Liver (tissue), 8 donors: ENCODE measurements at regions not wholly inside any gene's neighbourhood (a gene's known extent, or its start where the extent isn't known, plus 50 kb on each side); places are given as distances from the start of the nearest gene placed in this dataset.

Source experiments
- DNase-seq: peaks from one replicate; pipeline ENCODE4 v3.0.0-alpha.2; 2017; ENCODE audit warnings: low spot score
- H3K27ac ChIP-seq, 2 donors: one replicate each; pipeline ENCODE4 v1.7.0; 2013; ENCODE audit warnings: inconsistent platforms in 2 of 2, low read length in 2 of 2, control low read depth in 1 of 2, low read depth in 1 of 2, mild to moderate bottlenecking in 1 of 2
- H3K27me3 ChIP-seq, 4 donors: one replicate each; pipeline versions ENCODE4 v1.6.1 to v1.7.0; 2013; ENCODE audit warnings: low read length in 3 of 4, inconsistent platforms in 1 of 4, mild to moderate bottlenecking in 1 of 4, moderate library complexity in 1 of 4; ENCODE audit not compliant: control insufficient read depth in 4 of 4, insufficient read depth in 4 of 4
- H3K36me3 ChIP-seq, 4 donors: one replicate each; pipeline versions ENCODE4 v1.6.1 to v1.7.0; 2013; ENCODE audit warnings: low read length in 3 of 4, mild to moderate bottlenecking in 3 of 4, low read depth in 1 of 4, moderate library complexity in 1 of 4; ENCODE audit not compliant: control insufficient read depth in 4 of 4, insufficient read depth in 3 of 4
- H3K4me1 ChIP-seq, 4 donors: one replicate each; pipeline versions ENCODE4 v1.6.1 to v1.7.0; 2013; ENCODE audit warnings: low read length in 3 of 4, mild to moderate bottlenecking in 3 of 4, moderate library complexity in 1 of 4; ENCODE audit not compliant: control insufficient read depth in 4 of 4, insufficient read depth in 4 of 4
- H3K4me3 ChIP-seq, 3 donors: one replicate each; pipeline versions ENCODE4 v1.6.1 to v1.7.0; 2013; ENCODE audit warnings: low read length in 3 of 3, control low read depth in 1 of 3, low read depth in 1 of 3, mild to moderate bottlenecking in 1 of 3
- H3K9ac ChIP-seq, 2 donors: one replicate each; pipeline ENCODE4 v1.7.0; 2013; ENCODE audit warnings: low read length in 2 of 2, mild to moderate bottlenecking in 2 of 2, moderate library complexity in 2 of 2, control low read depth in 1 of 2, low read depth in 1 of 2
- H3K9me3 ChIP-seq, 4 donors: one replicate each; pipeline versions ENCODE4 v1.6.1 to v1.7.0; 2013; ENCODE audit warnings: low read length in 3 of 4; ENCODE audit not compliant: control insufficient read depth in 4 of 4
- CTCF ChIP-seq: fragments of 150-350 bp; IDR thresholded peaks from 2 replicates; pipeline ENCODE4 v1.5.1; 2017; ENCODE audit warnings: improper control_type of control experiment, low read depth, low read length; ENCODE audit not compliant: missing input control
- EGR1 ChIP-seq, 2 donors: IDR thresholded peaks; 2 replicates each; pipeline ENCODE4 v1.6.1; 2016 to 2018; ENCODE audit warnings: antibody characterized with exemption in 2 of 2, low read depth in 2 of 2
- FOXA1 ChIP-seq: IDR thresholded peaks from 2 replicates; pipeline ENCODE4 v1.6.1; 2016; ENCODE audit warnings: antibody characterized with exemption
- FOXA2 ChIP-seq: IDR thresholded peaks from 2 replicates; pipeline ENCODE4 v1.6.1; 2016; ENCODE audit warnings: antibody characterized with exemption
- GABPA ChIP-seq, 2 donors: IDR thresholded peaks in 1 of 2; conservative IDR thresholded peaks in 1 of 2; 2 replicates each; pipeline ENCODE4 v1.6.1; 2016; ENCODE audit warnings: antibody characterized with exemption in 2 of 2, mild to moderate bottlenecking in 1 of 2, moderate library complexity in 1 of 2
- HNF4A ChIP-seq, 2 donors: conservative IDR thresholded peaks; 2 replicates each; pipeline ENCODE4 v1.6.1; 2016; ENCODE audit warnings: antibody characterized with exemption in 2 of 2, mild to moderate bottlenecking in 2 of 2
- HNF4G ChIP-seq: IDR thresholded peaks from 2 replicates; pipeline ENCODE4 v1.6.1; 2016; ENCODE audit warnings: antibody characterized with exemption
- JUND ChIP-seq, 2 donors: IDR thresholded peaks; 2 replicates each; pipeline ENCODE4 v1.6.1; 2016; ENCODE audit warnings: antibody characterized with exemption in 2 of 2
- MAX ChIP-seq: IDR thresholded peaks from 2 replicates; pipeline ENCODE4 v1.6.1; 2016; ENCODE audit warnings: antibody characterized with exemption
- NR2F2 ChIP-seq: IDR thresholded peaks from 2 replicates; pipeline ENCODE4 v1.6.1; 2016; ENCODE audit warnings: antibody characterized with exemption
- RAD21 ChIP-seq, 2 donors: IDR thresholded peaks; 2 replicates each; pipeline ENCODE4 v1.6.1; 2016; ENCODE audit warnings: antibody characterized with exemption in 2 of 2, mild to moderate bottlenecking in 2 of 2
- SP1 ChIP-seq: IDR thresholded peaks from 2 replicates; pipeline ENCODE4 v1.6.1; 2018; ENCODE audit warnings: antibody characterized with exemption, mild to moderate bottlenecking
- TAF1 ChIP-seq: conservative IDR thresholded peaks from 2 replicates; pipeline ENCODE4 v1.6.1; 2016; ENCODE audit warnings: antibody characterized with exemption, mild to moderate bottlenecking
- YY1 ChIP-seq: IDR thresholded peaks from 2 replicates; pipeline ENCODE4 v1.6.1; 2016; ENCODE audit warnings: antibody characterized with exemption, mild to moderate bottlenecking
- ZBTB33 ChIP-seq: IDR thresholded peaks from 2 replicates; pipeline ENCODE4 v1.6.1; 2016; ENCODE audit warnings: antibody characterized with exemption
- WGBS: extraction: QIAGEN DNeasy Blood & Tissue Kit; methylation state at CpG from one replicate; pipeline ENCODE4 v1.1.7; 2013; 5-methylcytosine and 5-hydroxymethylcytosine counted together
- donor health status: healthy.
- donor health status: healthy.
- donor health status: healthy.
- donor health status: healthy.
- donor health status: healthy.

- TF ChIP-seq MAX, result no peak
- no peak for TF ChIP-seq HNF4G
- TF ChIP-seq EGR1 (IDR thresholded peaks at IDR 0.05; ENCODE audit: low read depth in 2 of 2), result no peak
- TF ChIP-seq HNF4A (conservative IDR thresholded peaks at IDR 0.05), result no peak
- TF ChIP-seq TAF1, result no peak
- no peak for TF ChIP-seq JUND (IDR thresholded peaks at IDR 0.05)
These were observed 364.9 kb upstream of the RSPO3 start (continued) for GRCh38 chr6:126753606-126754005.

GRCh38 chr6:126761854-126762253, 356.6 kb upstream of the RSPO3 start:
- Histone ChIP-seq H3K27ac (no peak overlapping the region), H3K9ac (no peak overlapping the region), H3K36me3 (no peaks in the 10 kb centered on the region), H3K27me3 (no peaks in the 10 kb centered on the region), H3K4me1 (no peaks in the 10 kb centered on the region), H3K4me3 (no peak overlapping the region), H3K9me3 (no peaks in the 10 kb centered on the region)
- 74% methylated on average over 3 of the region's 3 CpGs for WGBS
- TF ChIP-seq NR2F2, result peak; percentile 22
- no peak for TF ChIP-seq MAX
- DNase-seq, result no peak

GRCh38 chr6:126764104-126764503, 354.4 kb upstream of the RSPO3 start:
- H3K36me3 ChIP-seq, result no peaks in the 10 kb centered on the region
- 83% methylated on average over 4 of the region's 4 CpGs for WGBS
- no peaks in the 10 kb centered on the region for H3K9me3 ChIP-seq
- H3K9ac ChIP-seq, result no peak overlapping the region
- TF ChIP-seq JUND (IDR thresholded peaks at IDR 0.05), result no peak
- TF ChIP-seq ZBTB33, result no peak
- no peak for TF ChIP-seq GABPA (IDR thresholded peaks at IDR 0.05 in 1 of 2, conservative IDR thresholded peaks at IDR 0.05 in 1 of 2)
- TF ChIP-seq NR2F2, result no peak
- no peak for TF ChIP-seq FOXA1
- H3K27me3 ChIP-seq, result peaks cover 0 to 2% (median 0%) of the 10 kb centered on the region in 4 donors
- H3K27ac ChIP-seq, result no peak overlapping the region
- no peak overlapping the region for H3K4me3 ChIP-seq
- H3K4me1 ChIP-seq, result no peaks in the 10 kb centered on the region
- no peak for DNase-seq

GRCh38 chr6:126764671-126765070, 353.8 kb upstream of the RSPO3 start:
- no peak overlapping the region for H3K27ac ChIP-seq
- TF ChIP-seq JUND (IDR thresholded peaks at IDR 0.05) (no peak), HNF4G (no peak), FOXA2 (no peak), FOXA1 (no peak), EGR1 (IDR thresholded peaks at IDR 0.05; ENCODE audit: low read depth in 2 of 2) (no peak), RAD21 (IDR thresholded peaks at IDR 0.05) (no peak), NR2F2 (no peak), CTCF (no peak), YY1 (no peak), SP1 (no peak)
- no peak overlapping the region for H3K4me3 ChIP-seq
- H3K27me3 ChIP-seq, result peaks cover 0 to 2% (median 0%) of the 10 kb centered on the region in 4 donors
- no peak for DNase-seq
- H3K9ac ChIP-seq, result no peak overlapping the region
- WGBS, result 52% methylated on average over 4 of the region's 4 CpGs
- H3K36me3 ChIP-seq, result no peaks in the 10 kb centered on the region
- H3K9me3 ChIP-seq, result no peaks in the 10 kb centered on the region
- H3K4me1 ChIP-seq, result no peaks in the 10 kb centered on the region
